ENCODE measurements at regions not wholly inside any gene's neighbourhood (a gene's known extent, or its start where the extent isn't known, plus 50 kb on each side); places are given as distances from the start of the nearest gene placed in this dataset.

DNA sequence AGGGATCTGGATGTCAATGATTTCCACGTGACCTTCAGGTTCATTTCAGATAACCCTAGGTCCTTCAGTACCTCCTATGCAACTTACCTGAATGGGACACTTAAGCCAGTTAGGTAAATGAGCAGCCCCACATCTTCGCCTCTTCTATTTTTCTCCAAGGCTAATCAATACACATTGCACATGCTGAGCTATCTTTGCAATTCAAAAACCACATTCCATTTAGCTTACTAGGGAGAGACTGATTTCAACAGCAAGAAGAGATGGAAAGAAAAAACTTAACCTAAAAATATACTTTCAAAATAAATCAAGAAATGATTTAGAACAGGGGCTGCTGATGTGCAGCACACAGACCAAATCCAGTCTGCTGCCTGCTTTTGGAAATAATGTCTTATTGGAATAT is 81.8 kb upstream of the CDCA7L start:
- TF ChIP-seq EZH2 (IDR thresholded peaks at IDR 0.05; ENCODE audit: borderline replicate concordance) (no peak), EZH2phosphoT487 (IDR thresholded peaks at IDR 0.05; ENCODE audit: low read depth, severe bottlenecking, unreplicated experiment) (no peak)
- TF ChIP-seq, protein P1, sequence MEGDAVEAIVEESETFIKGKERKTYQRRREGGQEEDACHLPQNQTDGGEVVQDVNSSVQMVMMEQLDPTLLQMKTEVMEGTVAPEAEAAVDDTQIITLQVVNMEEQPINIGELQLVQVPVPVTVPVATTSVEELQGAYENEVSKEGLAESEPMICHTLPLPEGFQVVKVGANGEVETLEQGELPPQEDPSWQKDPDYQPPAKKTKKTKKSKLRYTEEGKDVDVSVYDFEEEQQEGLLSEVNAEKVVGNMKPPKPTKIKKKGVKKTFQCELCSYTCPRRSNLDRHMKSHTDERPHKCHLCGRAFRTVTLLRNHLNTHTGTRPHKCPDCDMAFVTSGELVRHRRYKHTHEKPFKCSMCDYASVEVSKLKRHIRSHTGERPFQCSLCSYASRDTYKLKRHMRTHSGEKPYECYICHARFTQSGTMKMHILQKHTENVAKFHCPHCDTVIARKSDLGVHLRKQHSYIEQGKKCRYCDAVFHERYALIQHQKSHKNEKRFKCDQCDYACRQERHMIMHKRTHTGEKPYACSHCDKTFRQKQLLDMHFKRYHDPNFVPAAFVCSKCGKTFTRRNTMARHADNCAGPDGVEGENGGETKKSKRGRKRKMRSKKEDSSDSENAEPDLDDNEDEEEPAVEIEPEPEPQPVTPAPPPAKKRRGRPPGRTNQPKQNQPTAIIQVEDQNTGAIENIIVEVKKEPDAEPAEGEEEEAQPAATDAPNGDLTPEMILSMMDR (IDR thresholded peaks at IDR 0.05; ENCODE audit: poor library complexity): no peak
- Histone ChIP-seq H3K9me2 (replicated peaks; ENCODE audit: insufficient read depth) (no peaks in the 10 kb centered on the region), H3K27ac (no peak overlapping the region), H3K4me2 (no peak overlapping the region), H2AFZ (no peak overlapping the region), H3K4me1 (ENCODE audit: insufficient read depth) (no peaks in the 10 kb centered on the region), H3K36me3 (replicated peaks; ENCODE audit: insufficient read depth, low read depth) (no peaks in the 10 kb centered on the region), H3K79me2 (no peaks in the 10 kb centered on the region), H3K27me3 (no peaks in the 10 kb centered on the region), H3K4me3 (no peak overlapping the region), H4K20me1 (ENCODE audit: insufficient read depth, poor library complexity, severe bottlenecking) (no peaks in the 10 kb centered on the region), H3K9me3 (ENCODE audit: low read depth) (no peaks in the 10 kb centered on the region)
- DNase-seq (ENCODE audit: low spot score): no peak
- 82% methylated on average over 2 of the region's 2 CpGs for WGBS (ENCODE audit: low lambda C conversion rate, missing lambda C conversion rate)

DNA sequence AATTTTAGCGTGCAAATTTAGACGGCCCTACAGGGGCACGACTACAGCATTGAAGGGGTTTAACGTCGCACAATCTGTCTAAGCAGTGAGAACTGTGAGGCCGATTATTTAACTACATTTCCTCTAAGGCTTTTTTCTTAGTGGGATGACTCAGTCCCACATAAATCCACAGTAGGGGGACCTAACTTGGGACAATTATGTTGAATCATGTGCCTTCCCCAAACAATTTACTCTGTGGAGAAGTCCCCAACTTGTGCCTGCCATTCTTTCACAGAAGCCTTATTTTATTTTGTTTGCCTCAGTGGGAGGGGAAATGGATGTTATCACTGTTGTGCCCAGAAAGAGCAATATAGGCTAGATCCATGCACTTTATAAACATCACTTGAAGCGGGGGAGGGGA is 80.3 kb upstream of the CDCA7L start:
- Histone ChIP-seq H2AFZ (no peak overlapping the region), H3K27me3 (no peaks in the 10 kb centered on the region), H3K9me2 (replicated peaks; ENCODE audit: insufficient read depth) (no peaks in the 10 kb centered on the region), H3K27ac (no peak overlapping the region), H3K79me2 (no peaks in the 10 kb centered on the region), H3K4me1 (ENCODE audit: insufficient read depth) (no peaks in the 10 kb centered on the region), H4K20me1 (ENCODE audit: insufficient read depth, poor library complexity, severe bottlenecking) (no peaks in the 10 kb centered on the region), H3K4me3 (no peak overlapping the region), H3K4me2 (no peak overlapping the region), H3K9me3 (ENCODE audit: low read depth) (no peaks in the 10 kb centered on the region), H3K36me3 (replicated peaks; ENCODE audit: insufficient read depth, low read depth) (no peaks in the 10 kb centered on the region)
- no peak for DNase-seq (ENCODE audit: low spot score)
- WGBS (ENCODE audit: low lambda C conversion rate, missing lambda C conversion rate): 86% methylated on average over 7 of the region's 7 CpGs
- TF ChIP-seq EZH2phosphoT487 (IDR thresholded peaks at IDR 0.05; ENCODE audit: low read depth, severe bottlenecking, unreplicated experiment) (no peak), EZH2 (IDR thresholded peaks at IDR 0.05; ENCODE audit: borderline replicate concordance) (no peak)
- TF ChIP-seq, protein P1 (IDR thresholded peaks at IDR 0.05; ENCODE audit: poor library complexity): no peak

DNA sequence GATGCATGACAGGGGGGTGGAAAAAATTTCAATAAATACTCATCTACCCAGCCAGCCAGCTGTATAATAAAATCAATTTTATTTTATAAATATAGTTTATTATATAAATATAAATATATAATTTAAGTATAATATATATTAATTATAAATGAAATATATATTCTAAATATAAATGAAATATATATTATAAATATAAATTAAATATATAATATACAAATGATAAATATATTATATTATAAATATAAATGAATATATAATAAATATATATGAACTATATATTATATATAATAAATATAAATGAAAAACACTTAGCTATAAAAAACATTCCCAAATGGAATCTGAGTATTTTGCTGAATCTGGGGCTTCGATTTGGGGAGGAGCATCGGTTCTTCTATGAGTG is 79.4 kb upstream of the CDCA7L start:
- Histone ChIP-seq H3K4me1 (ENCODE audit: insufficient read depth) (no peaks in the 10 kb centered on the region), H3K27ac (no peak overlapping the region), H3K4me2 (no peak overlapping the region), H3K36me3 (replicated peaks; ENCODE audit: insufficient read depth, low read depth) (no peaks in the 10 kb centered on the region), H3K9me3 (ENCODE audit: low read depth) (no peaks in the 10 kb centered on the region), H2AFZ (no peak overlapping the region), H3K79me2 (no peaks in the 10 kb centered on the region), H3K9me2 (replicated peaks; ENCODE audit: insufficient read depth) (no peaks in the 10 kb centered on the region), H3K27me3 (no peaks in the 10 kb centered on the region), H3K4me3 (no peak overlapping the region), H4K20me1 (ENCODE audit: insufficient read depth, poor library complexity, severe bottlenecking) (no peaks in the 10 kb centered on the region)
- no peak for DNase-seq (ENCODE audit: low spot score)
- no peak for TF ChIP-seq EZH2phosphoT487 (IDR thresholded peaks at IDR 0.05; ENCODE audit: low read depth, severe bottlenecking, unreplicated experiment)
- TF ChIP-seq, protein P1 (IDR thresholded peaks at IDR 0.05; ENCODE audit: poor library complexity): no peak
- TF ChIP-seq EZH2 (IDR thresholded peaks at IDR 0.05; ENCODE audit: borderline replicate concordance): no peak
- 94% methylated on average over 2 of the region's 2 CpGs for WGBS (ENCODE audit: low lambda C conversion rate, missing lambda C conversion rate)

DNA sequence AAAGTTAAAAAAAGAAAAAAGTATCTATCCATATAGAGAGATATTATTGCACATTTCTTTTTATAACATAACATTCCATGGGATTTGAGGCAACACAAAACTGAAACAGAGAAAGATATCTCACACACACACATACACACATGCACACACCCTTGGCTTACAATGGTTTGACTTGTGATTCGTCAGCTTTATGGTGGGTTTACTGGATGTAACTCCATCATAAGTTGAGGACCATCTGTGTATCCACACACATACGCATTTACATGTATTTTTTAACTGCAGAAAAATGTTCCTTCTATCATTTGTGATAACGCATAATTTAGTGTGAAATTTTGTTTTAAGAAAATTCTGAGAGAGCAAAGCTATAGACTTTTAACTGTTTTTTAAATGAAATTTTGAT is 74.2 kb upstream of the CDCA7L start:
- Histone ChIP-seq H3K9me3 (ENCODE audit: low read depth) (no peaks in the 10 kb centered on the region), H2AFZ (no peak overlapping the region), H3K4me2 (no peak overlapping the region), H3K4me3 (no peak overlapping the region), H3K9me2 (replicated peaks; ENCODE audit: insufficient read depth) (no peaks in the 10 kb centered on the region), H4K20me1 (ENCODE audit: insufficient read depth, poor library complexity, severe bottlenecking) (no peaks in the 10 kb centered on the region), H3K27ac (no peak overlapping the region), H3K36me3 (replicated peaks; ENCODE audit: insufficient read depth, low read depth) (no peaks in the 10 kb centered on the region), H3K27me3 (no peaks in the 10 kb centered on the region), H3K79me2 (no peaks in the 10 kb centered on the region), H3K4me1 (ENCODE audit: insufficient read depth) (no peaks in the 10 kb centered on the region)
- TF ChIP-seq, protein P1 (IDR thresholded peaks at IDR 0.05; ENCODE audit: poor library complexity): no peak
- TF ChIP-seq EZH2phosphoT487 (IDR thresholded peaks at IDR 0.05; ENCODE audit: low read depth, severe bottlenecking, unreplicated experiment) (no peak), EZH2 (IDR thresholded peaks at IDR 0.05; ENCODE audit: borderline replicate concordance) (no peak)
- 94% methylated on average over 3 of the region's 3 CpGs for WGBS (ENCODE audit: low lambda C conversion rate, missing lambda C conversion rate)
- no peak for DNase-seq (ENCODE audit: low spot score)

Data from hepatocyte (in vitro differentiated cells).